Right lung (tissue), 2 donors: ENCODE measurements at regions not wholly inside any gene's neighbourhood (a gene's known extent, or its start where the extent isn't known, plus 50 kb on each side); places are given as distances from the start of the nearest gene placed in this dataset.
"Not testable (repeated sequence)": the region's sequence is repeated elsewhere in the genome, so short reads cannot be mapped to it uniquely, and the experiment has no call there.

Source experiments
- DNase-seq, 2 donors: peaks; one replicate each; pipeline ENCODE4 v3.0.0-alpha.2; 2013

DNA sequence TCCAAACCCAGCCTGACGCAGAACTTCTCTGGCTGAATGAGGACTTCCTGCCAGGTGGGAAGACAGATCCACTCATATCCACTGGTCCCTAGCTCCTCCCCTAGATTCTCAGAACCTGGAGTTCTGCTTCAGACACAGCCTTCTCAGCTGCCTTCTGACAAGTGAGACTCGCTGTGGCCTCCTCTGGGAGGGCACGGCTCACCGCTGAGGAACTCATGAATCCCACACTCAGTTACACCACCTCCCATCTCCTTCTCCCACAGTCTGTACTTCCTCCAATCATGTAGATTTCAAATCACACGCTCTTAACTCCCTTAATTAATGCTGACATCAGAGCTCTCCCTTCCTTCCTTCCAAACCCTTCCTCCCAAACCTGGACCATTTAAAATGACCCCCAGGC, 86.4 kb upstream of the TMEM45B start:
- no peak for DNase-seq

DNA sequence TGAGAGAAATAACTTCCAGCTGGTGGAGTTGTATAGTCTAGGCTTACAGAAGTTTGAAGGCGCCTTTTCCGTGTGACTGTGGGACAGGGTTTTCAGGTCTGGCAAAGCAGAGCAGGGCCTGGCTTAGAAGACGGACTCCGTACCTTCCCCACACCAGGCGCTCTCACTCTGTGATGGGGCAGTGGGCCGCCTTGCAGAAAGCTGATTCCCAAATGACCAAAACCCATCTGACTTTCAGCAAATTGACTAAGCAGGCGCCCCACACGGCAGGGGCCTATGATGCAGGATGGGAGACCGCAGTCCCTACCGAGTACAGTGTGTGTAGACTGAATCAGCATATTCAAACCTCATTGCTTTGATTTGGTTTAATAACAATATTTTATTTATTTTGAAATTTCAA, 85.8 kb upstream of the TMEM45B start:
- no peak for DNase-seq

DNA sequence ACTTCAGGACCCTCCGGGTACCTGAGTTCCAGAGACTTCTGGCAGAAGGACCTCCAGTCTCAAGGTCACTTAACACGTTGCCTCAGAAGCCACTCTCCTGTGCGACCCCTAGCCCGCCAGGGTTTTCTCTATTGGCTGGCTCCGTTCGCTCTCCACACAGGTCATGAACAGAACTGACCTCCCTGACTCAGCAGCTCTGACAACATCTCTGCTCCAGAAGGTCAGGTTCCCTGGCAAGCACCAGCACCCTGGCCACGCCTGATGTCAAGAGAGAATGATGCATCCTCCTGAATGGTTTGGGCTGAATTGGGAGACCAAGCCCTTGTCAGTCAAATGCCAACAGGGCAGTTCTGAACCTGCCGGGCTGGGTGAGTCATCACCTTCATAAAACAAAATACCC, 84.3 kb upstream of the TMEM45B start:
- DNase-seq: no peak

DNA sequence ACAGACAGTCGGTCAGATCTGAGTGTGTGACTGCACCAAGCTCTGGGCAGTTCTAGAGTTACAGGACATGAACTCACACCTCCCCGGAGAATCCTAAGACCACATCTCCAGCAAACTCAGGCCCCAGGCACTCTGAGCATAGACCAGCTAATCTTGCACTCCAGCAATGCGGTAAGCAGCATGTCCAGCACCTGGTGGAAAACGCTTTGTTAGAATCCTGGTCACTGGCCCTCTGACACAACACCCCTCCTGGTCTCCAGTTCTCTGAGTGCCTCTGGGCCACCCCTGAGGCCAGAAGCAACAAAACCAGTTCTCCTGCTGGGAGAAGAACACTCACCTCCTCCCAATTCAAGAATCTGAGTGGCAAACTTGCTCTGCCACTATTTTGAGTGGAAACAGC, 82.7 kb upstream of the TMEM45B start:
- peak in 1 of 2 donors; percentile 13 for DNase-seq

DNA sequence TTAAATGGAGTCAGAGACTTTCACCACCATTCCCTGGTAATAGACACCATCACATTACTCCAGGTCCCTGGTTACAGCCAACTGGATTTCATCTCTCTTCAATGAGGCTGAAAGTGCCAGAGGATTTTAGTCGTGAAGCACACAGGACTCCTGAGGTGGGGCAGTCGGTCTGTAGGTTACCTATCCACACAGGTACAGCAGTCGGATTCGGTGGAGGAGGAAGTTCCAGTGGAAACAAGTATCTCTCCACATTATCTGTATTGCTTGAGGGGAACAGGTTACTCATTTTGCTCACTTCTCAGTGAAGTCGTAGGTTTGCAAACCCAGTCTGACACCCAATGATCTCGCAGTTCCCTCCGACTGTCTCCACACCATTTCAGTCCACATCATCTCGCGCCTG, 82.3 kb upstream of the TMEM45B start:
- no peak for DNase-seq

DNA sequence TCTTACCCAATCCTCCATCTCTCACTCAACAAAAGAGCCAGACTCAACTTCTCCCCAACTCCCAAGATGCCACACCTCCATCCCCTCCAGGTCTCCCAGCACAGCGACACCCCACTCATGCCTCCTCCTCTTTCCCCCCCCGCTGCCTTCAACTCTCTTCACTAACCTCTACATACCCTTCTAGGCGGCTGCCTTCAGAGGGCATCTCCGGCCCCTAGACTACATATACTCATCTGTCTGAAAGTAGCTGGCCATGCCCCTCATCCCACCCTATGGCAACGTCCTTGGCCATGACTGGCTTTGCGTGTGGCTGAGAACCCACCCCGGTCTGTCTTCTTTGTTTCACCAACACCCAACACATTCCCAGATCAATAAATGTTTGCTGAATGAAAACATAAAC, 81.7 kb upstream of the TMEM45B start:
- no peak for DNase-seq

DNA sequence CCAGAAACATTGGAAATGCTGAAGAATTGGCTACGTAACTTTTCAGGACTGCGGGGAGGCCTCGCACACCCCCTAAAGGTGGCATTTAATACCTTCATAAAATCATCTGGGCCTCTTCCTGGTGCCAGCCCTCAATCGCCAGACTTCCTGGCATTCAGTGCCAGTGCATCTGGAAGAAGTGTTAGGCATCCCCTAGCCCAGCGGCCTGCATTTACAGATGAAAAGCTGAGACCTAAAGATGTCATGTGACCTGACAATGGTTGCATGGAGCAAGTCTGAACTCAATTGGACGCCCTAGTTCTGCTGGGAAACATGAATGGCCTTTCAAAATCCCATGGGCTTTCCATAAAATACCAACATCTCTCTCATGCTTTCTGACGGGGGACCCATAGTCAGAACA, 81.0 kb upstream of the TMEM45B start:
- DNase-seq: no peak

DNA sequence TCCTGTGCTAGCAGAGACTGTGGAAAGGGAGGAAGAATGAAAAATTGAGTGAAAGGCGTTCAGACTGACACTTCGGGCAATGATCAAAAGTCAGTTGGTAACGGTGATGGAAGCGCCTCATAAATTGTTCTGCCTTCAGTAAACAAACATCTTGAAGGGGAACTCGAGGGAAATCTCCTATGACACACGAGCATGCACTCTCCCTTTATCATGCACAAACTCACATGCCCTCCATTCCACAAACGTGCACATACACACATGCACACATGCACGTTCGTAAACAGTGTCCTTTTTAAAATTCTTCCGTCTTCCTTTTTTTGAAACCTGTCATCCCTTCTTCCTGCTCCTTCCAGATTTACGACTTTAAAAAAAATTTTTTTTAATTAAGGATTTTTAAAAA, 77.8 kb upstream of the TMEM45B start:
- no peak for DNase-seq

DNA sequence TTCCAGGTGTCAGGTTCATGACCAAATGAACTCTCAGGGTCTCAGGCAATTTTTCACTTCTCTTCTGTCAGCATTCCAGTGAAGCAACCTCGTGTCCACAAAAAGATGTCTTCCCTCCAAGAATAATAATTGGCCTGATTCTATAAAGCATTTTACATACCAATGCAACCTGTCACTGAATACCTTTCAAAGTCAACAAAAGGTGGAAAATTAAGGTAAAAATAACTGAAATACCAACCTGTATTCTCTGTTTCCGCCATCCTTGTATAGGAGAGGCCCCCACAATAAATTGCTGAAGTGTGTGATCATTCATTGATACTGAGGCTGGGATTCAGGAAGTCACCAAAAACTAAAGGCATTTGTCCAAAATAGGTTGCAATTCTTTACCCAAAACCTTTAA, 77.4 kb upstream of the TMEM45B start:
- no peak for DNase-seq

DNA sequence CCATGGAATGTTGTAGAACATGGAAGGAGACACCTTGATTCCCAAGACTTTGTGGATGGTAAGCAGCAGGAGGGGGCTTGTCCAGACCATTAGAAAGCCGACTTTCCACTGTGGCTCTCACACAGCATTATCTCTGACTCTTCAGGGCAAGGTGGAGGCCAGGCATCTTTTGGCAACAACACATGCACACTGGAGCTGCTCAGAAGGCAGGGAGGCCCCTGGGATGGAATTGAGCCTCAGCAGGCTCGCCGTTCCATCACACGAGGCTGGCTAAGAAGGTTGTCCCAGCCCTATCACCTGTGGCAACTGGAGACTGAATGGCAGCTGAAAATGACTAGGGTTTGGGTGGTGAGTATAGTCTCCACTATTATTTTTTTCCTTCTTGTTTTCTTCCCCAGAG, 76.3 kb upstream of the TMEM45B start:
- no peak for DNase-seq

DNA sequence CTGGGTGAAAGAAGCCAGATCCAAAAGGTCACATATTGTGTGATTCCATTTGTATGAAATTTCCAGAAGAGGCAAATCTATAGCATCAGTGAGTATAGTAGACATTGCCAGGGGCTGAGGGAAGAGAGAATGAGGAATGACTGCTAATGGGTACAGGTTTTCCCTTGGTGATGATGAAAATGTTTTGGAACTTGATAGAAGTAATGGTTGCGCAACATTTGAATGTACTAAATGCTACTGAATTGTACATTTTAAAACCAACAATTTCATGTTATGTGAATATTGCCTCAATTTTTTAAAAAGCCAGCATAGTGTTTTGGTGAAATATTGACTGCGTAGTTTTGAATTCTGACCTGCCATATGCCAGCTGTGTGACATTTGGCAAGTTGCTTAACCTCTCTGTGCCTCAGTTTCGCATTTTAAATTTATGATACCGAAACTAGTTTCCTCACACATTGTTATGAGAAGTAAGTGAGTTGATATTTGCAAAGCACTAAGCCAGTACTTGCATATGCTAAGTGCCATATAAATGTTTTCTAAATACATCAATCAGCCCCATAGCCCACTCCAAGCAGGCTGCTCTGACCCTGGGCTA, 75.4 kb upstream of the TMEM45B start:
- DNase-seq: no peak

DNA sequence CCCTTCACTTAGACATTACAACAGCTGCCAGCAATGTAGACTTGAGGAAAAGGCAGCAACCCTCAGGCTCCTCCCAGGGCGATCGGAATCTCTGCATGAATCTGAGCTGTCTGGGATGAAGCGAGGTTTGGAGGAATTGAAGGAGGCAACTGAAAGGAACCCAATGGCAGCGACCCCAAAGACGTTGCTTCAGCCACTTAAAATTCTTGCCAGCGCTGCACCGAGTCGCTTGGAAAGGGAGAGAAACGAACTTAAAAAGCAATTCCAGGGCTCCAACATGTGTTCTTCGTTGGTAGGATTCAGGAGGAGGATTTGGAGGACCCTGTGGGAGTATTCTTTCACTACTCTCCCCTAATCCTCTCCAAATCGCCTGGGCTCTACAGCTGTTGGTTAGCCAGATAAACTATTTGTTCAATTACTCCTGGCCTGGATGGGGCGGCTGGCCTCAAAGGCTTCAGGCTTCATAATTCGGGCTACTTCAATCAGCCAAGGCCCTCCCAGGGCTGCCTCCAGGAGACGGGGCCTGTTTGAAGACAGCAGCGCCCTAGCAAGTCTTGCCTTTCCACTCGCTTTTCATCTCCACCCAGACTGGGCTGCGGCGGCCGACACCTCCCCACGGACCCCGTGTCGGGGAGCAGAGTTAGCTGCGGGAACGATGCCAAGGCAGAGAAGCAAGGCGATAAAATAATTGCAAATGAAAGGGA, 72.4 kb upstream of the TMEM45B start:
- no peak for DNase-seq

DNA sequence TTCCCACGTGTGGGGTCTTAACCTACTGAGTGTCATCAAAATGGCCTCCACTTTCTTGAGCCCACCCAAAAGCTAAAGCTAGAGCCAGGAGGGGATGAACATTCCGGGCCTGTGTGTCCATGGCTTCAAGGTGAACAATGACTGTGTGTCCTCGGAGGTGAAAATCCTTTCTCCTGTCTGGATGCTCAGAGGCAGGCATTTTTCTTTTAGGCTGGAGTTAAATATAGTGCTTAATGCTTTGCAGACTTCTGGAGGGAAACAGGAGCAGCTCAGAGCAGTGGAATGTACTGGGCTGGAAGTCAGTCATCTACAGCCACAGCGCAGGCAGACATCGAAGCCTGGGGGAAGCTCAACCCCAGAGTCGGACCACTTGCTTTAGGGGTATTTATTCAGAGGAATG, 68.6 kb upstream of the TMEM45B start:
- no peak for DNase-seq

DNA sequence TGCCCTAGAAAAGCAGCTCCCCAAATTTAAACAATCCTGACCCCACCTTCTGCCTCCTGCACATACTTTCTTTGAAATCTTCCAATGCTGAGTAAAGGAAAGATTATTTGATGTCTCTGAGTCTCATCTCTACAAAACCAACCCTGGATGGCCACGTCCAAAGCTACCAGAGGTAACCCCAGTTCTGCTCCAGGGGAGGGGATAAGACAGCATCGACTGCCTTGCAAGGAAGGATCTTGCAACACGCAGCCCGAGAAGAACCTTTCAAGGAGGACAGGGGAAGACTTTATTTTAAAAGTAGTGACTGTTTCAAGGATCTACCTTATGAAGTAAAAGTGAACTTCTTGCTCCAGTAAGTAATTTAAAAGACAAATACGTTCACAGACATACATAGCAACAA, 66.5 kb upstream of the TMEM45B start:
- no peak for DNase-seq

DNA sequence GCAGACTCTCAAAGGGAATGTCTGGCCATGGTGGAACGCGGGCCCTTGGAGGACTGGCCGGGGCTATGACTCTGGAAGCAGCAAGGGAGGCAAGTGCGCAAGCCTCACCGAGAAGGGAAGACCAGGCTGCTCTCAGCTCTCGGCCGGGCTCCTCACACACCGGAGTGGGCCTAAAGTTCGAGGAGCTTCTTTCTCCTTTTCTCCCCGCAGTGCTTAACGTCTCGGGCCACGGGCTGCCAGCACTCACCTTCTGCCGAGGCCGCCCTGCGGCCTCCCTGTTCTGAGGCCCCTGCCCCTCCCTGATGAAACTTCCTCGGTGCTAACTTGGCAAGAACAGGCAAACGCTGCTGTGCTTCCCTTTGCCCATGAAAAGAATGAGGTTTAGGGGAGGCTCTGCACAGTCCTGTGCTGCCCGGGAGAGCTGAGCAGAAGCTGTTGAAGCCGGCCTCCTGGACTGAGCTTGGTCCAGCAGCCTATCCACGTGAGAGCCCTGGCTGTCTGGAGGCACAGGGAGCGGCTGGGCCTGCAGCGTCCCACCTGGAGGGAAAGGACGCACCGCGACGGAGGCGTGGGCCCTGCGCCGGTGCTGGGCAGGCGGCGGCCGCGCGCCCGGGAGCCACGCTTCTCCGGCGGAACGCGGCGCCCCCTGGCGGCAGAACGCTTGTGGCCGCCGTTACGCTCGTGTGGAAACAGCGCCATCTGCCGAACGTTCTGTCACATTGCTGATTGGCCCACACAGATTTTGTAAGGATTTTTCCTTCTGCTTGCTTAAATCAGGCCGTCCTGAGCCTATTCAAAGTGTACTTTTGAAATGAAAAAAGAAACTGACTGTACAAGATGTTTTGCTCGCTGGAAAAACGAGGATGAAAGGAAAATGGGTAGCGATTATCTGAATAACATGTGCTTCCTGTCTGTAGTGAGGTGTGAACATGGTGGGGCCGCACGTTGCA, 65.0 kb upstream of the TMEM45B start:
- peak; percentile 69 to 75 for DNase-seq

DNA sequence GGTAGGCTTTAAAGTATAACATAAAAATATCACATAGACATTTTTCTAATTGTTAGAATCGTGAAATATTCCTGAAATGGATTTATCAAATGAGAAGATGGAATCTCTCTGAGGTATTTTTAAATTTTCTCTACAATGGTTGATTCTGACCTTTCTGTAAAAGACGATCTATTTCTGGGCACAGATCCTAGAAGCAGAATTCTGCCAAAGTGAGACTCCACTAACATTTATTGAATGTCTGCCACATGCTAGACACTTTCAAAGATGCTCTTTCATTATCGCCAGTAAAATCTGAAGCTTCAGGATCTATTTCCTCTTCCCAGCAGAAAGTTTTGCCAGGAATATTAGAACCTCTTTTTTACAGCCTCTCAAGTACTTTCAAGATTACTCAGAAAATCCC, 64.1 kb upstream of the TMEM45B start:
- no peak for DNase-seq

DNA sequence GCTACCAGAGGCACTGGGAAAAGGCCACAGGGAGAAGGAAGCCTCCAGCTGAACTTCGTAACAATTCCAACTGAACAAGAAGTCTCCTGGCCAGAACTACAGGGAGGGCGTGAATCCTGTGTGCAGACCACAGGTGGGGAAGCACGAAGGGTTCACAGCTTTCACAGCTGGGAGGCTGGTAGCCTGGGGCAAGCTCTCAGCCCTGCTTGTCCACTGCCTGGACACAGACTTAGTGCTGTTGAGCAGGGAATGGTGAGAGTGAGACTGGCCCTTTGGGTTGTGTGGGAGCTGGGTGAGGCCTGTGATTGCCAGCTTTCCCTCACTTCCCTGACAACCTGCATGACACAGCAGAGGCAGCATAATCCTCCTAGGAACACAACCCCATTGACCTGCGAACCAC, 52.1 kb upstream of the TMEM45B start:
- DNase-seq: not testable (repeated sequence)

DNA sequence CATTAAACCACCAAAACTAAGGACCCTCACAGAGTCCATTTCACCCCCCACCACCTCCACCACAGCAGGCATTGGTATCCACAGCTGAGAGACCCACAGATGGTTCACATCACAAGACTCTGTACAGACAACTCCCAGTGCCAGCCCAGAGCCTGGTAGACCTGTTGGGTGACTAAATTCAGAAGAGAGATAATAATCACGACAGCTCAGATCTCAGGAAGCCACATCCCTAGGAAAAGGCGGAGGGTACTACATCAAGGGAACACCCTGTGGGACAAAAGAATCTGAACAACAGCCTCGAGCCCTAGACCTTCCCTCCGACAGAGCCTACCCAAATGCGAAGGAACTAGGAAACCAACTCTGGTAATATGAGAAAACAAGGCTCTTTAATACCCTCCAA, 51.4 kb upstream of the TMEM45B start:
- not testable (repeated sequence) for DNase-seq
